ENCODE measurements at regions not wholly inside any gene's neighbourhood (a gene's known extent, or its start where the extent isn't known, plus 50 kb on each side); places are given as distances from the start of the nearest gene placed in this dataset.

GRCh38 chr2:235212501-235213158 lies 260.8 kb downstream of the SH3BP4 start:
- Histone ChIP-seq H4K20me1 (replicated peaks in 1 of 2; ENCODE audit: control insufficient read depth in 1 of 2, insufficient read depth in 2 of 2, low read length in 2 of 2) (no peaks in the 10 kb centered on the region), H3K27me3 (replicated peaks in 1 of 4; ENCODE audit: control insufficient read depth in 3 of 4, extremely low read depth in 1 of 4, insufficient read depth in 3 of 4, low read length in 3 of 4) (no peaks in the 10 kb centered on the region; a peak in 1 of 7 replicates), H2BK15ac (ENCODE audit: low read length) (no peak overlapping the region), H4K5ac (ENCODE audit: insufficient read length, low read depth, low read length) (no peak overlapping the region), H3K23ac (ENCODE audit: insufficient read length) (no peak overlapping the region), H2BK5ac (ENCODE audit: low read depth, low read length) (no peak overlapping the region), H4K8ac (ENCODE audit: extremely low read depth, insufficient read depth, low read length) (no peak overlapping the region), H2AK5ac (ENCODE audit: low read depth, low read length) (no peak overlapping the region), H4K91ac (replicated peaks; ENCODE audit: insufficient read length, low read length) (no peak overlapping the region), H3K4me2 (ENCODE audit: insufficient read depth in 1 of 2, low read depth in 2 of 2, low read length in 2 of 2) (no peak overlapping the region), H2BK12ac (ENCODE audit: low read depth, low read length) (no peak overlapping the region), H3K79me1 (ENCODE audit: low read depth, low read length) (no peaks in the 10 kb centered on the region), H3K27ac (ENCODE audit: low read depth, low read length) (no peak overlapping the region), H3K4ac (replicated peaks; ENCODE audit: insufficient read length, low read depth, low read length) (no peak overlapping the region), H3K4me1 (replicated peaks in 1 of 4; ENCODE audit: control insufficient read depth in 3 of 4, insufficient read depth in 4 of 4, low read length in 3 of 4) (peaks cover 0 to 11% (median 2%) of the 10 kb centered on the region in 4 experiments; a peak in 2 of 7 replicates), H3K79me2 (ENCODE audit: control insufficient read depth in 1 of 2, insufficient read depth in 2 of 2, low read length in 2 of 2) (no peaks in the 10 kb centered on the region), H2AFZ (ENCODE audit: low read length) (no peak overlapping the region), H2BK20ac (ENCODE audit: low read length) (no peak overlapping the region), H3K9ac (replicated peaks in 1 of 4; ENCODE audit: extremely low read depth in 1 of 4, low read depth in 3 of 4, low read length in 3 of 4) (no peak overlapping the region), H3K14ac (ENCODE audit: insufficient read length) (no peak overlapping the region), H3K9me3 (ENCODE audit: insufficient read depth in 2 of 2, low read depth in 1 of 2, low read length in 1 of 2) (peaks cover 0 to 3% of the 10 kb centered on the region in 2 experiments; a peak in 1 of 4 replicates), H3K4me3 (ENCODE audit: extremely low read depth in 1 of 4, insufficient read depth in 2 of 4, low read depth in 3 of 4, low read length in 4 of 4) (no peak overlapping the region), H2BK120ac (replicated peaks; ENCODE audit: low read depth, low read length) (no peak overlapping the region), H3K23me2 (ENCODE audit: low read depth, low read length) (no peaks in the 10 kb centered on the region), H3K56ac (replicated peaks; ENCODE audit: insufficient read length, low read depth, low read length) (no peak overlapping the region), H3K18ac (ENCODE audit: extremely low read depth, low read length) (no peak overlapping the region), H3K36me3 (ENCODE audit: control insufficient read depth in 2 of 4, insufficient read depth in 4 of 4, low read length in 3 of 4) (no peaks in the 10 kb centered on the region)
- no peak for DNase-seq (ENCODE audit: low read depth in 1 of 2, low spot score in 2 of 2)
- no peak for FAIRE-seq
- WGBS, 2 experiments (ENCODE audit: extremely low coverage in 1 of 2, insufficient coverage in 1 of 2, insufficient read length in 1 of 2, insufficient replicate concordance in 2 of 2, low coverage in 1 of 2, low lambda C conversion rate in 2 of 2, missing lambda C conversion rate in 1 of 2): 84% methylated on average over 5 of the region's 5 CpGs; no CpG with 5 or more reads in 1 of the 2 experiments
- ChIA-PET CTCF (ENCODE audit: partially characterized antibody) (interaction anchor here (0.8 to 1.1 kb wide), 2 partner anchors 205 to 383 kb away, joined by 3 read pairs; no protein-coding TSS in a partner anchor), POLR2A (ENCODE audit: partially characterized antibody) (no interaction called here)
- no peak for TF ChIP-seq CREB1 (IDR thresholded peaks at IDR 0.05)
- no peak for TF ChIP-seq CHD2 (IDR thresholded peaks at IDR 0.05; ENCODE audit: low read length)
- TF ChIP-seq RXRA (IDR thresholded peaks at IDR 0.05; ENCODE audit: insufficient read depth, low read depth, low read length): no peak
- no peak for TF ChIP-seq SIN3A (conservative IDR thresholded peaks at IDR 0.05 in 1 of 2, IDR thresholded peaks at IDR 0.05 in 1 of 2; ENCODE audit: low read depth in 1 of 2, low read length in 2 of 2)
- TF ChIP-seq EP300 (IDR thresholded peaks at IDR 0.05; ENCODE audit: borderline replicate concordance in 1 of 2, low read depth in 2 of 2, low read length in 2 of 2): no peak
- TF ChIP-seq ATF3 (IDR thresholded peaks at IDR 0.05; ENCODE audit: insufficient read depth, low read depth, low read length): no peak
- TF ChIP-seq MAFK (IDR thresholded peaks at IDR 0.05; ENCODE audit: low read depth, low read length): no peak
- TF ChIP-seq MAX (IDR thresholded peaks at IDR 0.05): no peak
- no peak for TF ChIP-seq CEBPB (IDR thresholded peaks at IDR 0.05; ENCODE audit: low read depth, low read length)
- TF ChIP-seq JUND (IDR thresholded peaks at IDR 0.05; ENCODE audit: low read length): no peak
- TF ChIP-seq PHF8 (conservative IDR thresholded peaks at IDR 0.05; ENCODE audit: low read depth, low read length): no peak
- TF ChIP-seq TEAD4 (IDR thresholded peaks at IDR 0.05; ENCODE audit: low read depth, low read length): no peak
- no peak for TF ChIP-seq CBX5 (IDR thresholded peaks at IDR 0.05; ENCODE audit: low read depth, low read length)
